SK-N-SH treated with all-trans-retinoic acid at 6 μM for 48 hours (cell line): ENCODE measurements at regions not wholly inside any gene's neighbourhood (a gene's known extent, or its start where the extent isn't known, plus 50 kb on each side); places are given as distances from the start of the nearest gene placed in this dataset.

ENCODE experiments used
- ARNTL ChIP-seq: fragments of 450-650 bp; formaldehyde crosslinking; IDR thresholded peaks from 2 replicates; pipeline ENCODE4 v1.5.0; 2020; ENCODE audit warnings: low read depth, mild to moderate bottlenecking, moderate library complexity, borderline replicate concordance
- ESRRG ChIP-seq: fragments of 250-450 bp; sonication (Bioruptor Pico); IDR thresholded peaks from 2 replicates; pipeline ENCODE4 v1.6.1; 2021; ENCODE audit warnings: mild to moderate bottlenecking
- OSR1 ChIP-seq: fragments of 250-450 bp; sonication (Bioruptor Pico); IDR thresholded peaks from 2 replicates; pipeline ENCODE4 v1.8.0; 2022; ENCODE audit warnings: moderate library complexity, mild to moderate bottlenecking, inconsistent platforms
- PPARA ChIP-seq: fragments of 250-450 bp; sonication (Bioruptor Pico); IDR thresholded peaks from 2 replicates; pipeline ENCODE4 v1.5.0; 2020; ENCODE audit warnings: mild to moderate bottlenecking, borderline replicate concordance
- RARB ChIP-seq: fragments of 250-450 bp; sonication (Bioruptor Pico); IDR thresholded peaks from 2 replicates; pipeline ENCODE4 v1.8.0; 2021; ENCODE audit warnings: mild to moderate bottlenecking, moderate library complexity
- SNAI2 ChIP-seq: fragments of 250-450 bp; sonication (Bioruptor Pico); IDR thresholded peaks from 2 replicates; pipeline ENCODE4 v1.5.0; 2020; ENCODE audit warnings: mild to moderate bottlenecking, moderate library complexity
- TOX ChIP-seq: fragments of 250-450 bp; sonication (Bioruptor Pico); IDR thresholded peaks from 2 replicates; pipeline ENCODE4 v1.8.0; 2021; ENCODE audit warnings: mild to moderate bottlenecking, moderate library complexity, borderline replicate concordance
- ZFP30 ChIP-seq: fragments of 450-650 bp; formaldehyde crosslinking; IDR thresholded peaks from 2 replicates; pipeline ENCODE4 v1.5.0; 2022; ENCODE audit warnings: mild to moderate bottlenecking, moderate library complexity
- ZNF8 ChIP-seq: fragments of 450-650 bp; formaldehyde crosslinking; IDR thresholded peaks from 2 replicates; pipeline ENCODE4 v1.5.0; 2020; ENCODE audit warnings: mild to moderate bottlenecking, moderate library complexity
- TF ChIP-seq, protein P1 (sequence below): fragments of 250-450 bp; sonication (Bioruptor Pico); IDR thresholded peaks from 2 replicates; pipeline ENCODE4 v1.5.1; 2021; ENCODE audit warnings: mild to moderate bottlenecking, moderate library complexity
- TF ChIP-seq, protein P2 (sequence below): fragments of 250-450 bp; sonication (Bioruptor Pico); IDR thresholded peaks from 2 replicates; pipeline ENCODE4 v1.8.0; 2020; ENCODE audit warnings: mild to moderate bottlenecking, moderate library complexity, borderline replicate concordance

DNA sequence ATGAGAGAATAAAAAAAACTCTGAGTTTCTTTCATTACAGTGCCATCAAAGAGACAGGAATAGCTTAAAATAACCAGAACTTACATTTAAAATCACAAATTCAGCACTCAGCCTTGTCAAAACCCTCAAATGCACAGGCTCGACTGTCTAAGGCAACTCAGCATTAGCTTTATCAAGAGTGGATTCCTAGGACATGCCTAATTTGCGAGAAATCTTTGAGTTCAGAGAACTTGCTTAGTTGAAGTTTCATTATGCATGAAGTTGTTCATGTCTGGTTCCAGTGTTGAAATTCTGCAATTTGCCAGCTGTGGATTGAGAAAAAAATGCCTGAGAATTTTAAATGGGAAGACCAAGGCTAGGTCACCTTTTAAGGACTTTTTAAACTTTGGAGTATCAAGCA lies 151.1 kb downstream of the LRRC70 start:
- TF ChIP-seq OSR1 (CRISPR knock-in tag) (no peak), ZFP30 (no peak), RARB (CRISPR knock-in tag) (no peak), SNAI2 (CRISPR knock-in tag) (no peak), ARNTL (no peak), ESRRG (CRISPR knock-in tag) (no peak), PPARA (CRISPR knock-in tag) (no peak), ZNF8 (CRISPR knock-in tag) (no peak), TOX (no peak)
- TF ChIP-seq, protein P1, sequence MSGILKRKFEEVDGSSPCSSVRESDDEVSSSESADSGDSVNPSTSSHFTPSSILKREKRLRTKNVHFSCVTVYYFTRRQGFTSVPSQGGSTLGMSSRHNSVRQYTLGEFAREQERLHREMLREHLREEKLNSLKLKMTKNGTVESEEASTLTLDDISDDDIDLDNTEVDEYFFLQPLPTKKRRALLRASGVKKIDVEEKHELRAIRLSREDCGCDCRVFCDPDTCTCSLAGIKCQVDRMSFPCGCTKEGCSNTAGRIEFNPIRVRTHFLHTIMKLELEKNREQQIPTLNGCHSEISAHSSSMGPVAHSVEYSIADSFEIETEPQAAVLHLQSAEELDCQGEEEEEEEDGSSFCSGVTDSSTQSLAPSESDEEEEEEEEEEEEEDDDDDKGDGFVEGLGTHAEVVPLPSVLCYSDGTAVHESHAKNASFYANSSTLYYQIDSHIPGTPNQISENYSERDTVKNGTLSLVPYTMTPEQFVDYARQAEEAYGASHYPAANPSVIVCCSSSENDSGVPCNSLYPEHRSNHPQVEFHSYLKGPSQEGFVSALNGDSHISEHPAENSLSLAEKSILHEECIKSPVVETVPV (CRISPR knock-in tag): no peak
- TF ChIP-seq, protein P2, sequence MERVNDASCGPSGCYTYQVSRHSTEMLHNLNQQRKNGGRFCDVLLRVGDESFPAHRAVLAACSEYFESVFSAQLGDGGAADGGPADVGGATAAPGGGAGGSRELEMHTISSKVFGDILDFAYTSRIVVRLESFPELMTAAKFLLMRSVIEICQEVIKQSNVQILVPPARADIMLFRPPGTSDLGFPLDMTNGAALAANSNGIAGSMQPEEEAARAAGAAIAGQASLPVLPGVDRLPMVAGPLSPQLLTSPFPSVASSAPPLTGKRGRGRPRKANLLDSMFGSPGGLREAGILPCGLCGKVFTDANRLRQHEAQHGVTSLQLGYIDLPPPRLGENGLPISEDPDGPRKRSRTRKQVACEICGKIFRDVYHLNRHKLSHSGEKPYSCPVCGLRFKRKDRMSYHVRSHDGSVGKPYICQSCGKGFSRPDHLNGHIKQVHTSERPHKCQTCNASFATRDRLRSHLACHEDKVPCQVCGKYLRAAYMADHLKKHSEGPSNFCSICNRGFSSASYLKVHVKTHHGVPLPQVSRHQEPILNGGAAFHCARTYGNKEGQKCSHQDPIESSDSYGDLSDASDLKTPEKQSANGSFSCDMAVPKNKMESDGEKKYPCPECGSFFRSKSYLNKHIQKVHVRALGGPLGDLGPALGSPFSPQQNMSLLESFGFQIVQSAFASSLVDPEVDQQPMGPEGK (CRISPR knock-in tag): no peak
